H9 (cell line): ENCODE measurements at regions not wholly inside any gene's neighbourhood (a gene's known extent, or its start where the extent isn't known, plus 50 kb on each side); places are given as distances from the start of the nearest gene placed in this dataset.
A peak's percentile ranks its signal among the peaks of the same experiment; 100 is the strongest.

Experiments
- DNase-seq: peaks from one replicate; pipeline ENCODE4 v3.0.0-alpha.2; 2017
- H2AFZ ChIP-seq: one replicate; pipeline ENCODE4 v1.6.1; 2013; ENCODE audit warnings: mild to moderate bottlenecking, low read length, control low read depth, moderate library complexity
- H2AK5ac ChIP-seq: 2 replicates; pipeline ENCODE4 v1.6.1; 2013; ENCODE audit warnings: low read length, control low read depth, mixed read lengths; ENCODE audit not compliant: insufficient read length
- H2BK120ac ChIP-seq: one replicate; pipeline ENCODE4 v1.6.1; 2013; ENCODE audit warnings: low read depth, mild to moderate bottlenecking, low read length, control low read depth, inconsistent platforms; ENCODE audit not compliant: poor library complexity, severe bottlenecking
- H2BK12ac ChIP-seq: 2 replicates; pipeline ENCODE4 v1.6.1; 2013; ENCODE audit warnings: low read length, control low read depth, mixed read lengths, low read depth; ENCODE audit not compliant: insufficient read length
- H2BK15ac ChIP-seq: 2 replicates; pipeline ENCODE4 v1.6.1; 2013; ENCODE audit warnings: low read depth, low read length, control low read depth
- H2BK20ac ChIP-seq: one replicate; pipeline ENCODE4 v1.6.1; 2013; ENCODE audit warnings: low read depth, mild to moderate bottlenecking, low read length, control low read depth, inconsistent platforms; ENCODE audit not compliant: poor library complexity, severe bottlenecking
- H2BK5ac ChIP-seq: 2 replicates; pipeline ENCODE4 v1.6.1; 2013; ENCODE audit warnings: low read length, control low read depth, mixed read lengths; ENCODE audit not compliant: insufficient read length
- H3K14ac ChIP-seq: 2 replicates; pipeline ENCODE4 v1.6.1; 2013; ENCODE audit warnings: low read length, control low read depth; ENCODE audit not compliant: insufficient read depth
- H3K18ac ChIP-seq: 2 replicates; pipeline ENCODE4 v1.6.1; 2013; ENCODE audit warnings: low read depth, mild to moderate bottlenecking, mixed read lengths, low read length, control low read depth; ENCODE audit not compliant: insufficient read length
- H3K23ac ChIP-seq: 2 replicates; pipeline ENCODE4 v1.6.1; 2013; ENCODE audit warnings: low read length, control low read depth, mixed read lengths, low read depth; ENCODE audit not compliant: insufficient read length
- H3K23me2 ChIP-seq: 2 replicates; pipeline ENCODE4 v1.6.1; 2013; ENCODE audit warnings: low read depth, mild to moderate bottlenecking, mixed read lengths, low read length, control low read depth; ENCODE audit not compliant: insufficient read length, poor library complexity, severe bottlenecking
- H3K27ac ChIP-seq: 2 replicates; pipeline ENCODE4 v1.5.1; 2013; ENCODE audit warnings: low read length, control low read depth, mixed read lengths, low read depth; ENCODE audit not compliant: insufficient read length
- H3K27me3 ChIP-seq: 2 replicates; pipeline ENCODE4 v1.6.1; 2013; ENCODE audit warnings: low read length, control low read depth, inconsistent platforms; ENCODE audit not compliant: insufficient read depth
- H3K4ac ChIP-seq: 2 replicates; pipeline ENCODE4 v1.6.1; 2013; ENCODE audit warnings: low read depth, mild to moderate bottlenecking, control low read depth, inconsistent platforms, low read length, moderate library complexity
- H3K4me1 ChIP-seq: 2 replicates; pipeline ENCODE4 v1.6.1; 2013; ENCODE audit warnings: low read length, control low read depth, inconsistent platforms; ENCODE audit not compliant: insufficient read depth
- H3K4me2 ChIP-seq: 2 replicates; pipeline ENCODE4 v1.6.1; 2013; ENCODE audit warnings: low read length, control low read depth, mixed read lengths; ENCODE audit not compliant: insufficient read length, insufficient read depth
- H3K56ac ChIP-seq: 2 replicates; pipeline ENCODE4 v1.6.1; 2013; ENCODE audit warnings: low read depth, mild to moderate bottlenecking, mixed read lengths, low read length, control low read depth; ENCODE audit not compliant: insufficient read length
- H3K79me1 ChIP-seq: 2 replicates; pipeline ENCODE4 v1.6.1; 2013; ENCODE audit warnings: low read depth, mild to moderate bottlenecking, moderate library complexity, low read length, control low read depth, inconsistent platforms; ENCODE audit not compliant: insufficient read depth, poor library complexity, severe bottlenecking
- H3K79me2 ChIP-seq: 2 replicates; pipeline ENCODE4 v1.6.1; 2013; ENCODE audit warnings: low read length, control low read depth, inconsistent platforms; ENCODE audit not compliant: insufficient read depth
- H3K9ac ChIP-seq: 2 replicates; pipeline ENCODE4 v1.6.1; 2013; ENCODE audit warnings: low read length, control low read depth, mixed read lengths; ENCODE audit not compliant: insufficient read length; ENCODE audit errors: extremely low read depth
- H3K9me3 ChIP-seq: one replicate; pipeline ENCODE4 v1.6.1; 2013; ENCODE audit warnings: low read depth, low read length, inconsistent platforms; ENCODE audit not compliant: control insufficient read depth
- H3T11ph ChIP-seq: one replicate; pipeline ENCODE4 v1.6.1; 2013; ENCODE audit warnings: mild to moderate bottlenecking, low read length, control low read depth, inconsistent platforms
- H4K20me1 ChIP-seq: one replicate; pipeline ENCODE4 v1.6.1; 2013; ENCODE audit not compliant: control insufficient read depth, insufficient read length, insufficient read depth
- H4K5ac ChIP-seq: 2 replicates; pipeline ENCODE4 v1.6.1; 2013; ENCODE audit warnings: low read depth, mild to moderate bottlenecking, mixed read lengths, low read length, control low read depth; ENCODE audit not compliant: insufficient read length
- H4K8ac ChIP-seq: replicated peaks from 2 replicates; pipeline ENCODE4 v1.6.1; 2013; ENCODE audit warnings: low read length, control low read depth, mixed read lengths, low read depth; ENCODE audit not compliant: insufficient read length
- H4K91ac ChIP-seq: 2 replicates; pipeline ENCODE4 v1.6.1; 2013; ENCODE audit warnings: low read depth, mild to moderate bottlenecking, moderate library complexity, mixed read lengths, low read length, control low read depth; ENCODE audit not compliant: insufficient read length
- H3K27ac Mint-ChIP-seq, 3 experiments: 2 replicates in 2 of 3; 3 replicates in 1 of 3; pipeline ENCODE4 v1.8.0; 2020 to 2021; ENCODE audit warnings: mixed read lengths in 3 of 3, mild to moderate bottlenecking in 1 of 3, moderate library complexity in 1 of 3
- H3K27me3 Mint-ChIP-seq: 2 replicates; pipeline ENCODE4 v1.8.0; 2021; ENCODE audit warnings: low read depth, mild to moderate bottlenecking, moderate library complexity, mixed read lengths
- H3K36me3 Mint-ChIP-seq, 3 experiments: 2 replicates in 2 of 3; 3 replicates in 1 of 3; pipeline ENCODE4 v1.8.0; 2020 to 2021; ENCODE audit warnings: low read depth in 3 of 3, mixed read lengths in 3 of 3; ENCODE audit not compliant: insufficient read depth in 1 of 3
- H3K4me1 Mint-ChIP-seq, 2 experiments: 2 replicates each; pipeline ENCODE4 v1.8.0; 2020; ENCODE audit warnings: mixed read lengths in 2 of 2
- H3K4me3 Mint-ChIP-seq, 2 experiments: 2 replicates in 1 of 2; 3 replicates in 1 of 2; pipeline ENCODE4 v1.8.0; 2020 to 2021; ENCODE audit warnings: mild to moderate bottlenecking in 2 of 2, mixed read lengths in 2 of 2, moderate library complexity in 1 of 2
- H3K9me3 Mint-ChIP-seq, 2 experiments: 2 replicates in 1 of 2; 3 replicates in 1 of 2; pipeline ENCODE4 v1.8.0; 2020; ENCODE audit warnings: mild to moderate bottlenecking in 2 of 2, mixed read lengths in 2 of 2, moderate library complexity in 1 of 2
- CTCF ChIP-seq: fragments of 200-600 bp; sonication (generic); conservative IDR thresholded peaks from 3 replicates; pipeline ENCODE4 v1.8.0; 2021; ENCODE audit warnings: antibody characterized with exemption, mild to moderate bottlenecking
- WGBS: extraction: QIAGEN DNeasy Blood & Tissue Kit; methylation state at CpG from one replicate; pipeline ENCODE4 v1.1.7; 2013; ENCODE audit warnings: missing lambda C conversion rate, low lambda C conversion rate, mixed read lengths; ENCODE audit not compliant: insufficient read length; ENCODE audit errors: extremely low coverage; 5-methylcytosine and 5-hydroxymethylcytosine counted together

GRCh38 chr15:31590609-31591008 lies 264.0 kb downstream of the KLF13 start:
- no peak overlapping the region for H3K18ac ChIP-seq
- H3K79me2 ChIP-seq: no peaks in the 10 kb centered on the region
- no peak overlapping the region for H2BK5ac ChIP-seq
- no peak overlapping the region for H2AK5ac ChIP-seq
- no peak overlapping the region for H3K14ac ChIP-seq
- no peaks in the 10 kb centered on the region for H4K20me1 ChIP-seq
- no peak overlapping the region for H3K56ac ChIP-seq
- no peak overlapping the region for H3K4ac ChIP-seq
- H2BK15ac ChIP-seq: no peak overlapping the region
- H3K4me3 Mint-ChIP-seq: no peak overlapping the region
- H3K9ac ChIP-seq: no peak overlapping the region
- H2BK120ac ChIP-seq: no peak overlapping the region
- H3K27me3 Mint-ChIP-seq: no peaks in the 10 kb centered on the region
- DNase-seq: no peak
- H4K91ac ChIP-seq: no peak overlapping the region
- no peak overlapping the region for H2BK20ac ChIP-seq
- no peak overlapping the region for H4K8ac ChIP-seq
- peak overlapping the region in 1 of 3 experiments; percentile 65; a peak in 2 of 7 replicates for H3K27ac Mint-ChIP-seq
- H3K36me3 Mint-ChIP-seq: no peaks in the 10 kb centered on the region
- H3K27ac ChIP-seq: no peak overlapping the region
- H3K23ac ChIP-seq: no peak overlapping the region
- H2BK12ac ChIP-seq: no peak overlapping the region
- no peak for TF ChIP-seq CTCF
- H3K9me3 ChIP-seq: no peaks in the 10 kb centered on the region
- H3K4me2 ChIP-seq: no peak overlapping the region
- H3K79me1 ChIP-seq: no peaks in the 10 kb centered on the region
- no peak overlapping the region for H2AFZ ChIP-seq
- no peaks in the 10 kb centered on the region for H3K23me2 ChIP-seq
- no CpG with 5 or more reads among the region's 4 CpGs for WGBS
- no peak overlapping the region for H4K5ac ChIP-seq
- peaks cover 4% of the 10 kb centered on the region; the same call in 1 of the 2 replicates for H3K4me1 ChIP-seq
- H3K4me1 Mint-ChIP-seq: peaks cover 6 to 11% of the 10 kb centered on the region in 2 experiments
- peaks cover 0 to 4% of the 10 kb centered on the region in 2 experiments; a peak in 1 of 5 replicates for H3K9me3 Mint-ChIP-seq
- no peaks in the 10 kb centered on the region for H3K27me3 ChIP-seq
- H3T11ph ChIP-seq: no peak overlapping the region
